Kidney (tissue), 13 donors: ENCODE measurements at regions not wholly inside any gene's neighbourhood (a gene's known extent, or its start where the extent isn't known, plus 50 kb on each side); places are given as distances from the start of the nearest gene placed in this dataset.

Source experiments
- DNase-seq, 5 donors: peaks; one replicate each; pipeline ENCODE4 v3.0.0-alpha.2; 2013 to 2020
- FAIRE-seq: peaks from 2 replicates; lab custom pipeline; 2012; peaks lifted over from hg19 to GRCh38; lab: Jason Lieb, UNC
- H3K27ac ChIP-seq, 2 donors: one replicate each; pipeline ENCODE4 v1.7.0; 2013; ENCODE audit warnings: low read depth in 2 of 2, low read length in 2 of 2, inconsistent platforms in 1 of 2
- H3K27me3 ChIP-seq: one replicate; pipeline ENCODE4 v1.7.1; 2013; ENCODE audit warnings: low read length, inconsistent platforms; ENCODE audit not compliant: control insufficient read depth, insufficient read depth
- H3K36me3 ChIP-seq, 3 donors: one replicate each; pipeline versions ENCODE4 v1.7.0 to v1.7.1; 2013; ENCODE audit warnings: low read length in 3 of 3, control low read depth in 1 of 3, inconsistent platforms in 1 of 3; ENCODE audit not compliant: insufficient read depth in 3 of 3, control insufficient read depth in 2 of 3
- H3K4me1 ChIP-seq, 3 donors: one replicate each; pipeline versions ENCODE4 v1.7.0 to v1.7.1; 2013; ENCODE audit warnings: low read length in 3 of 3, inconsistent platforms in 1 of 3, low read depth in 1 of 3; ENCODE audit not compliant: control insufficient read depth in 2 of 3, insufficient read depth in 2 of 3
- H3K4me3 ChIP-seq, 3 donors: one replicate each; pipeline versions ENCODE4 v1.7.0 to v1.8.1; 2013; ENCODE audit warnings: low read length in 3 of 3, control low read depth in 1 of 3, inconsistent platforms in 1 of 3
- H3K9ac ChIP-seq, 3 donors: one replicate each; pipeline versions ENCODE4 v1.7.0 to v1.7.1; 2013; ENCODE audit warnings: low read length in 3 of 3, control low read depth in 1 of 3, inconsistent platforms in 1 of 3
- H3K9me3 ChIP-seq, 3 donors: one replicate each; pipeline versions ENCODE4 v1.7.0 to v1.7.1; 2013; ENCODE audit warnings: low read length in 3 of 3, control low read depth in 1 of 3, inconsistent platforms in 1 of 3; ENCODE audit not compliant: control insufficient read depth in 2 of 3, insufficient read depth in 1 of 3
- CTCF ChIP-seq: IDR thresholded peaks from 3 replicates; pipeline ENCODE4 v1.5.1; 2012; ENCODE audit warnings: mild to moderate bottlenecking, moderate library complexity, borderline replicate concordance; ENCODE audit not compliant: insufficient read depth; ENCODE audit errors: extremely low read depth
- intact Hi-C: fragments of 100-400 bp; cut with DNase I; formaldehyde crosslinking; loops from one replicate; pipeline ENCODE4 v1.11.1; 2022
- donor health status: control.
- donor health status: control.
- donor health status: control.
- donor health status: control.
- donor health status: control.
- donor health status: DM: yes; HTN: yes; CAD: no.
- donor health status: Normal renal cell carcinoma (clear cell type).

- intact Hi-C loops, result no loop called here
- TF ChIP-seq CTCF, result no peak
- Histone ChIP-seq H3K27ac (peak overlapping the region; percentile 81 to 96), H3K4me1 (peaks cover 0 to 57% (median 53%) of the 10 kb centered on the region in 3 donors), H3K4me3 (no peak overlapping the region), H3K9me3 (no peaks in the 10 kb centered on the region), H3K9ac (peak overlapping the region in 2 of 3 donors; percentile 26 to 51), H3K36me3 (peaks cover 0 to 3% (median 0%) of the 10 kb centered on the region in 3 donors), H3K27me3 (no peaks in the 10 kb centered on the region)
- FAIRE-seq (no peak), DNase-seq (no peak)
These were observed 261.5 kb upstream of the KLF14 start for GRCh38 chr7:130995252-130996081.

- FAIRE-seq (no peak), DNase-seq (no peak)
- Histone ChIP-seq H3K4me3 (no peak overlapping the region), H3K9me3 (no peaks in the 10 kb centered on the region), H3K27me3 (no peaks in the 10 kb centered on the region), H3K9ac (peak overlapping the region in 1 of 3 donors; percentile 51), H3K4me1 (peaks cover 0 to 57% (median 49%) of the 10 kb centered on the region in 3 donors), H3K36me3 (no peaks in the 10 kb centered on the region), H3K27ac (peak overlapping the region; percentile 81 to 96)
- intact Hi-C loops, result no loop called here
- no peak for TF ChIP-seq CTCF
These were observed 262.3 kb upstream of the KLF14 start for GRCh38 chr7:130996205-130996832.

GRCh38 chr7:130996833-130997231, 262.8 kb upstream of the KLF14 start:
- intact Hi-C loops, result no loop called here
- Histone ChIP-seq H3K9me3 (no peaks in the 10 kb centered on the region), H3K27me3 (no peaks in the 10 kb centered on the region), H3K27ac (peak overlapping the region; percentile 81 to 96), H3K9ac (peak overlapping the region in 1 of 3 donors; percentile 51), H3K36me3 (no peaks in the 10 kb centered on the region), H3K4me3 (peak overlapping the region in 1 of 3 donors; percentile 10), H3K4me1 (peaks cover 0 to 57% (median 47%) of the 10 kb centered on the region in 3 donors)
- FAIRE-seq (no peak), DNase-seq (peak in 4 of 5 donors; percentile 70 to 81 (median 76))
- no peak for TF ChIP-seq CTCF
